Limb (tissue), 2 donors: ENCODE measurements at regions not wholly inside any gene's neighbourhood (a gene's known extent, or its start where the extent isn't known, plus 50 kb on each side); places are given as distances from the start of the nearest gene placed in this dataset.

Experiments
- DNase-seq, 2 donors: peaks; one replicate each; pipeline ENCODE4 v3.0.0-alpha.2; 2016; ENCODE audit errors: extremely low spot score in 2 of 2

DNA sequence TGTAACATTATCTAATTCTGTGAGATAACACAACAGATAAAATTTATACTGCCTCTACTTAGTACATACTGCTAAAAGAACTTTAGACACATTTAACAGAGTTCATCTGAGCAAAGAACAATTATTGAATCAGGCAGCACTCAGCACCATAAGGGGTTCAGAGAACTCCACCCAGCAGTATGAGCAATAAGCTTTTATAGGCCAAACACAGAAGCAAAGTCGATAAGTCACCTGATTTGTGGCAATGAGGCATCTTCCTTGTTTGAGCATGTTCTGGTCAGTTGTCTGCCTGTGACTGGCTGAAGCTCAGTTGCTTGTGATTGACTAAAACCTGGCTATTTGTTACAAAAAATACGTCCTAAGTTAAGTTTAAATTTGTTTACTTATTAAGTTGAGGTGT, 746.1 kb upstream of the DDX18 start:
- DNase-seq = no peak

DNA sequence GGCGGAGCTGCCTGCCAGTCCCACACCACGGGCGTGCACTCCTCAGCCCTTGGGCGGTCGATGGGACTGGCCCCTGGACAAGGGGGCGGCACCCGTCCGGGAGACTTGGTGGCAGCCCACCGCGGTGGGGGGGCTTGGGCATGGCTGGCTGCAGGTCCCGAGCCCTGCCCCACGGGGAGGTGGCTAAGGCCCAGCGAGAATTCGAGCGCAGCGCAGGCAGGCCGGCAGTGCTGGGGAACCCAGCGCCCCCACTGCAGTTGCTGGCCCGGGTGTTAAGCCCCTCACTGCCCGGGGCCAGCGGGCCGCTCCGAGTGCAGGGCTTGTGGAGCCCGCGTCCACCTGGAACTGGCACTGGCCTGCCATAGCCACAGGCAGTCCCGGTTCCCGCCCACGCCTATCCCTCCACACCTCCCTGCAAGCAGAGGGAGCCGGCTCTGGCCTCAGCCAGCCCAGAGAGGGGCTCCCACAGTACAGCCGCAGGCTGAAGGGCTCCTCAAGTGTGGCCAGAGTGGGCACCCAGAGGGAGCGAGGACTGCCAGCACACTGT, 742.9 kb upstream of the DDX18 start:
- DNase-seq = no peak

GRCh38 chr2:117074756-117075155, 739.7 kb upstream of the DDX18 start:
- no peak for DNase-seq

GRCh38 chr2:117085256-117085655, 729.2 kb upstream of the DDX18 start:
- DNase-seq = no peak

DNA sequence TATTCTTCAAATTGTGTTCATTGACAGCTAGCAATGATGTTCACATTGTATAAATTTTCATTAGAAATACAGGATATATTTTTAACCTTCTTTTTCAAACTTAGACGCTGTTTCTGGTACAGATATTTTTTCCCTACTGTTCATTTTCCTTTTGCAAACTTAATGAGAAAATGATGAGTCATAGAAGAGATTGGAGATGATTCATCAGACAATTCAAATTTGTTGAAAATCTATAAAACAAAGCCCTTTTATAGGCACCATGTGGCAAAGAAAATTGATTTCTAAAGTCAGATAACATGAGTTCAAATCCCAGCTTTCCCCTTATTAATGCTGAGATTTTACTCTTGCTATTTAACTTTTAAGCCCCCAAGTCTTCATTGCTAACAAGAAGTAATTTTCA, 728.8 kb upstream of the DDX18 start:
- DNase-seq = no peak

GRCh38 chr2:117086174-117086942, 728.1 kb upstream of the DDX18 start:
- no peak for DNase-seq

DNA sequence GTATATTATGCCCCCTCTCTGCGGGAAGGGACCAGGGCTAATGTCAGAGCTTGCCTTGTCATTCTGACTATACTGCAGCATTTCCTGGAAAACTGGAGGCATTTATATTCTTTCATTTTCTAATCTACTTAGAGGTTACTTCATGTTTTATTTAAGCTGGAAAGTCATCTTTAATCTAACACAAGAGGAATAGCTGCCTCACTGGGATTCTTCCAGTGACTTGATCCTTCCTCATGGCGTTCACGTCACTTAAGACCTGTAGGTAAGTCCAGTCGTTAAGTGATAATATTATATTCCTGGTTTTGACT, 727.6 kb upstream of the DDX18 start:
- no peak for DNase-seq

DNA sequence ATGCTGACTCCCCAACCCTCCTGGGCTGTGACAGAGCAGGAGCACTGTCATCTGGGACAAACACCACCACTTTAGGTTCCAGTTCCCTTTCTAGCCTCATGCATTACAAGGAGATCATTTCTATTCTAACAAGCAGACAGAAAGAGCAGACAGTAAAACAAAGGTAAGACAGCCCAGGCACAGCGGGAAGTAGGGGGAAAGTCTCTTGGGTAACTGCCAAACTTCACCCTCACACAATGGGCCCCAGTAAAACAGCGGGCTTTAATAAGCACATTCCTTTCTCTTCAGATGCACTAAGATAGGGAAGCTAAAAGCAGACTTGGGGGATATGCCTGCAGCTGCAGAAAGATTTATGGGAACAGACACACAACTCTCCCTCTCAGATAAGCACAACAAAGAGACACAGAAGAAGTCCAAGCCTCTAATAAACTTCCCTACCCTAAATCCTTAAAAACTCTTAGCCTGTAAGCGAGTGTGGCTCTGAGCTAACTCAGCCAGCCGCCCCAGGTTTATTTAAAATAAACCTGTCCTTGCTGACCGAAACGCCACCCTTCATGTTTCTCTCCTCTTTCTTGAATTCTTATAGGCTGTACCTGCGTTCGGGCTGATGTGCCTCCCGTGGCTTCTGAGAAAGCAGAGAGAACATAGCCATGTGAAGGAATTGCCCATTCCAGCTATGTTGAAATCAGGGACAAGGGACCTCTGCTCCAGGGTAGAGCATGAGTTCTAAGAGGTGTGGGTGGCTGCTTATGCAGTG, 726.8 kb upstream of the DDX18 start:
- no peak for DNase-seq

- DNase-seq = no peak
Observed at GRCh38 chr2:117091041-117091837, 723.3 kb upstream of the DDX18 start.

GRCh38 chr2:117101613-117102012, 712.9 kb upstream of the DDX18 start:
- DNase-seq = no peak

GRCh38 chr2:117108741-117109267, 705.7 kb upstream of the DDX18 start:
- no peak for DNase-seq

DNA sequence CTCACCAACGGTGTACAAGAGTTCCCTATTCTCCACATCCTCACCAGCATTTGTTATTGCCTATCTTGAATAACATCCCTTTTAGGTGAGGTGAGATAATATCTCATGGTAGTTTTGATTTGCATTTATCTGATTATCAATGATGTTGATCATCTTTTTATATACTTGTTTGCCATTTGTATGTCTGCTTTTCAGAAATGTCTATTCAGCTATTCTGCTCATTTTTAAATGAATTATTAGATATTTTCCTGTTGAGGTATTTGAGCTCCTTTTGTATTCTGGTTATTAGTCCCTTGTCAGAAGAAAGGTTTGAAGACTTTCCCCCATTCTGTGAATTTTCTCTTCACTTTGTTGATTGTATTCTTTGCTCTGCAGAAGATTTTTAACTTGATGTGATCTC, 695.5 kb upstream of the DDX18 start:
- no peak for DNase-seq

GRCh38 chr2:117123362-117123761, 691.1 kb upstream of the DDX18 start:
- no peak for DNase-seq

DNA sequence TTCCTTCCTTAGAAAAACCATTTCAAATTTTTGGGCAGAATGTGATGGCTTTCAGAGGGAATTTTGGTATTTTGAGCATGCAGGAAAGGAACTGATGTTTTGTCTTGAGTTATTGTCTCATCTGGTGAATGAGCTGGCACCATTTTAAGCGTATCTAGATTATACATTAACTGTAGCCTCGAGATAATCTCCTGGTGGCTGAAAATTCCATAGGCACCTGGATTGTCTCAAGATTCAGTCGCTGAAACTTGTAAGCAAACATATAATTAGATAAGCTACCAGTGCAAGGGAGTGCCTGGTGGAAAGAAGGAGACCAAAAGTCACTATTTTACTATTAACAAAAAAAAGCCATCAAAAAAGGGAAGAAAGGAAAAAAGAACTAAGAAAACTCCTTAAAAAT, 687.8 kb upstream of the DDX18 start:
- DNase-seq = no peak

- DNase-seq = peak in 1 of 2 donors; percentile 18
Observed at GRCh38 chr2:117127680-117128079, 686.8 kb upstream of the DDX18 start.

DNA sequence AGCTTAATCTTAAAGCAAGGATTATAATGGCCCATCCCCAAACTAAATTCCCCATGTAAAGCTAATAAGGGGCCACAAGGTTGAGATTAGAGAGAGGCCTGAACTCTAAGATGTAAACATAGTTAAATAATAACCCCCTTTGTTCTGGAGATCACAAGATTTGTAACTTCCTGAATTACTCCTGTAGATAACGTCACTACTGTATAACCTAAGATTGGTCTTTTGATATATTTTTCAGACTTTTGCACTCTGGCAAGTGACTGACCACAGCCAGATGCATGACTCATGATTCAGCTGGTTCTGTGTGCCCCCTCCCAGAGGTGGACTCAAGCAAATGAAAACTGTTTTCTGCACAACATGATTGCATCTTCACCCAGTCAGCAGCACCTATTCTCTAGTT, 686.0 kb upstream of the DDX18 start:
- no peak for DNase-seq

DNA sequence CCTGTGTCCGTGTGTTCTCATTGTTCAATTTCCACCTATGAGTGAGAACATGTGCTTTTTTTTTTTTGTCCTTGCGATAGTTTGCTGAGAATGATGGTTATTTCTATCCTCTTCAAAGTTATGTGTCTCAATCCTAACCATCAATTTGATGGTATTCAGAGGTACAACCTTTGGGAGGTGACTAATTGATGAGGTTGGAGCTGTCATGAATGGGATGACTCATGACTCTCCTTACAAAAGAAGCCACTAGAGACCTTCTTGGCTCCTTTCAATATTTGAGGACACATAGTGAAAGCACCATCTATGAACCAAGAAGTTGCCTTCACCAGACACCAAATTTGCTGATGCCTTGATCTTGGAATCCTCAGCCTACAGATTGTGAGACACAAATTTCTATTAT, 677.1 kb upstream of the DDX18 start:
- DNase-seq = no peak

DNA sequence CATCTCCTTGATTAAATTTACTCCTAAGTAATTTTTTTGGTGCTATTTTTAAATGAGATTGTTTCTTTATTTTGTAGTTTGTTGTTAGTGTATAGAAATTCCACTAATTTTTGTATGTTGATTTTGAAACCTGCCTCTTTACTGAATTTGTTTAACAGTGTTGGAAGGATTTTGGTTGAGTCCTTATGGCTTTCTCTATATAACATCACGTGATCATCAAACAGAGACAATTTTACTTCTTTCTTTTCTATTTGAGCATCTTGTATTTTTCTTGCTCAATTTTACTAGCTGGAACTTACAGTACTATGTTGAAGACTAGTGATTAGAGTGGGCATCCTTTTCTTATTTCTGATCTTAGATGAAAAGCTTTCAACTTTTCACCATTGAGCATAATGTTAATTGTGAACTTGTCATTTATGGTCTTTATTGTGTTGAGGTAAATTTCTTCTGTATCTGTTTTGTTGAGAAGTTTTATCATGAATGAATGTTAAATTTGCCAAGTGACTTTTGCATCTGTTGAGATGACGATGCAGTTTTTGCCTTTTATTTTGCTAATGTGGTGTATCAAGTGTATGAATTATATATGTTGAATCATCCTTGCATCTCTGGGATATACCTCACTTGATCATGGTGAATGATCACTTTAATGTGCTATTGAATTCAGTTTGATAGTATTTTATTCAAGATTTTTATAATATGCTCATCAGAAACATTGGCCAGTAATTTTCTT, 645.3 kb upstream of the DDX18 start:
- DNase-seq = no peak

- no peak for DNase-seq
Observed at GRCh38 chr2:117170897-117171296, 643.6 kb upstream of the DDX18 start.

- no peak for DNase-seq
Observed at GRCh38 chr2:117179405-117179804, 635.1 kb upstream of the DDX18 start.

DNA sequence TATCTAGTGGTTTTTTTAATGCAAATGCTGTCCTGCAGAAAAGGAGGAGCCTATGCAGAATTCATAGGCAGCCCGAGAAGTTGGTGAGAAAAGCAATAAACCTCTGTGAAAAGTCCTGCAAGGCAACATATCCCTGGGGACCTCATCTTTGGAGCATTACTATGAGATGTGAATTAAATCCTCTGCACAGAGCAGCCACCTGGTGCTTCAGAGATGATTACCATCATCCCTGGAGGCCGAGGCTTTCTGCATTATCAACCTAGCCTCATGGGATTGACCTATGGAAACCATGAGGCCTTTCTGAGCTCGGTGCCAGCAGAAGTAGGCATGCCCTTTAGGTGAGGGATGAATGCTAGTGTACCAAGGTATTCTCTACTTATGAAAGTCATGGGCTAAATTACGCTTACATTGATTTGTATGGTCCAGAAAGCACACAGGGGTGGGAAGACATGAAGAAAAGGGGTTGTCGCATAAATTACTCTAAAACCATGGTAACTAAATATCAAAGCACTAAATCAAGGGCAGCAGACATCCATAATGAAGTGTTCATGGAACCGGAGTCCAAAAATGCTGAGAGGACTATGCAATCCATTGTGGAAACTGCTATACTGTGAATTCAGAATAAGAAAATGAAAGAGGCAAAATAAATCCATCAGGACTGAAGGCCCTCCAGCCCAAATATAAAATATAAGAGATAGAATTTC, 623.5 kb upstream of the DDX18 start:
- DNase-seq = no peak
